KMS-11 (cell line): ENCODE measurements at regions not wholly inside any gene's neighbourhood (a gene's known extent, or its start where the extent isn't known, plus 50 kb on each side); places are given as distances from the start of the nearest gene placed in this dataset.

Experiments used
- H2AFZ ChIP-seq: fragments of 200-600 bp; sonication (generic); 2 replicates; pipeline ENCODE4 v1.6.1; 2016; ENCODE audit warnings: antibody characterized with exemption, mixed run types, low read depth
- H3K27ac ChIP-seq: fragments of 200-600 bp; sonication (generic); 2 replicates; pipeline ENCODE4 v1.6.1; 2016; ENCODE audit warnings: mild to moderate bottlenecking, mixed run types
- H3K27me3 ChIP-seq: fragments of 200-600 bp; sonication (generic); 2 replicates; pipeline ENCODE4 v1.6.1; 2017; ENCODE audit warnings: mild to moderate bottlenecking, low read depth, mixed run types, moderate library complexity; ENCODE audit not compliant: insufficient read depth
- H3K36me3 ChIP-seq: fragments of 200-600 bp; sonication (generic); 2 replicates; pipeline ENCODE4 v1.6.1; 2017; ENCODE audit warnings: mild to moderate bottlenecking, mixed run types; ENCODE audit not compliant: insufficient read depth
- H3K4me1 ChIP-seq: fragments of 200-600 bp; sonication (generic); 2 replicates; pipeline ENCODE4 v1.6.1; 2016; ENCODE audit warnings: mild to moderate bottlenecking, low read depth, mixed run types; ENCODE audit not compliant: poor library complexity, severe bottlenecking
- H3K4me2 ChIP-seq: fragments of 200-600 bp; sonication (generic); 2 replicates; pipeline ENCODE4 v1.7.0; 2016; ENCODE audit warnings: mild to moderate bottlenecking, mixed run types
- H3K4me3 ChIP-seq: fragments of 200-600 bp; sonication (generic); IDR thresholded peaks from 2 replicates; pipeline ENCODE4 v1.6.1; 2017; ENCODE audit warnings: low read depth, low read length, mixed read lengths; ENCODE audit not compliant: insufficient read depth
- H3K79me2 ChIP-seq: fragments of 200-600 bp; sonication (generic); 2 replicates; pipeline ENCODE4 v1.6.1; 2016; ENCODE audit warnings: low read depth, mixed run types; ENCODE audit not compliant: insufficient read depth
- H3K9ac ChIP-seq: fragments of 200-600 bp; sonication (generic); 2 replicates; pipeline ENCODE4 v1.6.1; 2016; ENCODE audit warnings: mild to moderate bottlenecking, mixed run types
- H4K20me1 ChIP-seq: fragments of 200-600 bp; sonication (generic); 2 replicates; pipeline ENCODE4 v1.6.1; 2016; ENCODE audit warnings: mild to moderate bottlenecking, mixed run types; ENCODE audit not compliant: insufficient read depth
- CTCF ChIP-seq: fragments of 200-600 bp; sonication (generic); conservative IDR thresholded peaks from 2 replicates; pipeline ENCODE4 v1.6.1; 2017; ENCODE audit warnings: low read depth, mild to moderate bottlenecking, antibody characterized with exemption, low read length, moderate library complexity, mixed read lengths

DNA sequence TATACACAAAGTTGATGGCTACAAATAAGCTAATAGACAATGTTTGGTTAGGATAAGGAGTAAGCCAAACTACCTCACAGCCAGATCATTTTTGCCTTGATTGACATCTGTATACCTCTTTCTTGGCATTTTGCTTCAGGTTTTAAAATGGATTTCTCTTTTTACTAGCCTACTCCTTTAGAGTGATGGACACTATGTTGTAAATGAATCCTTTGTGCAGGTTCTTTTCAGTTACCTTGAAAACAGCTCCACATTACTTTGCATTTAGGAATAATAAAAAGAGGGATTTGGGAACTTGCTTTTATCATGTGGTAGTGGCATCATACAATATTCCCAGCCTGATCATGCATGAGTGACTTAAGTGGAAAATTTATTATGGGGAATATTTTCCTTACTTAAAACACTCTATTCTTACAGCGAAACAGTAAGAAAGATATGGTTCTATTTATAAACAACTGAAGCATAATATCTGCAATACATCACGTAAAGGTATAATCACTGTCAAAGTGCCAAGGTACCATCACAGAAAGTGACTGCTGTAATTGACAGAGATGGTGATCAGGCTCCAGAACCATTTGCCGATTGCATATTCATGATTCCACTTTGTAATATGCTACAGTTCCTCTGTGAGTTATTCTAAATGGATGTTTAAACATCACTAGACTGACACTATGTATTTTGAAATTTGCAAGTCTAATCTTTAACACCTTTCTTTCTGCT lies 327.0 kb downstream of the DMRTA1 start:
- Histone ChIP-seq H2AFZ (no peak overlapping the region), H3K36me3 (no peaks in the 10 kb centered on the region), H3K4me3 (no peak overlapping the region), H3K27me3 (no peaks in the 10 kb centered on the region), H3K4me2 (no peak overlapping the region), H4K20me1 (no peaks in the 10 kb centered on the region), H3K79me2 (no peaks in the 10 kb centered on the region), H3K9ac (no peak overlapping the region), H3K27ac (no peak overlapping the region), H3K4me1 (no peaks in the 10 kb centered on the region)
- no peak for TF ChIP-seq CTCF

DNA sequence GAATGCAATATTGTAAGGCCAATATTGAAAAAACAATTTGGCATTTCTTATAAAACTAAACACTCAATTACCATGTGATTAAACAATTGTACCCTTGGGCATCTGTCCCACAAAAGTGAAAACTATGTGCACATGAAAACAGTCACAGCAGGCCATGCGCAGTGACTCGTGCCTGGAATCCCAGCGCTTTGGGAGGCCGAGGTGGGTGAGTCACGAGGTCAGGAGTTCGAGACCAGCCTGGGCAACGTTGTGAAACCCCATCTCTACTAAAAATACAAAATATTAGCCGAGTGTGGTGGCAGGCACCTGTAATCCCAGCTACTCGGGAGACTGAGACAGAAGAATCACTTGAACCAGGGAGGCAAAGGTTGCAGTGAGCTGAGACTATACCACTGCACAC lies 343.7 kb downstream of the DMRTA1 start:
- H3K36me3 ChIP-seq = no peaks in the 10 kb centered on the region
- H3K27me3 ChIP-seq = no peaks in the 10 kb centered on the region
- no peak overlapping the region for H3K4me3 ChIP-seq
- H3K4me2 ChIP-seq = no peak overlapping the region
- no peaks in the 10 kb centered on the region for H4K20me1 ChIP-seq
- TF ChIP-seq CTCF = no peak
- no peak overlapping the region for H2AFZ ChIP-seq
- H3K27ac ChIP-seq = no peak overlapping the region
- H3K9ac ChIP-seq = no peak overlapping the region
- no peaks in the 10 kb centered on the region for H3K4me1 ChIP-seq
- no peaks in the 10 kb centered on the region for H3K79me2 ChIP-seq

GRCh38 chr9:22808876-22809275 lies 362.3 kb downstream of the DMRTA1 start:
- no peak overlapping the region for H3K9ac ChIP-seq
- no peak for TF ChIP-seq CTCF

GRCh38 chr9:22809371-22809770 lies 362.7 kb downstream of the DMRTA1 start:
- no peaks in the 10 kb centered on the region for H3K27me3 ChIP-seq
- H2AFZ ChIP-seq = no peak overlapping the region
- H3K36me3 ChIP-seq = no peaks in the 10 kb centered on the region

More at GRCh38 chr9:22808876-22809275, 362.3 kb downstream of the DMRTA1 start:
- Histone ChIP-seq H4K20me1 (no peaks in the 10 kb centered on the region), H2AFZ (no peak overlapping the region), H3K4me2 (no peak overlapping the region), H3K4me1 (no peaks in the 10 kb centered on the region), H3K36me3 (no peaks in the 10 kb centered on the region), H3K27ac (no peak overlapping the region), H3K79me2 (no peaks in the 10 kb centered on the region), H3K4me3 (no peak overlapping the region), H3K27me3 (no peaks in the 10 kb centered on the region)

More at GRCh38 chr9:22809371-22809770, 362.7 kb downstream of the DMRTA1 start:
- no peak for TF ChIP-seq CTCF
- no peaks in the 10 kb centered on the region for H3K4me1 ChIP-seq
- no peak overlapping the region for H3K4me2 ChIP-seq
- H3K4me3 ChIP-seq = no peak overlapping the region
- H3K79me2 ChIP-seq = no peaks in the 10 kb centered on the region
- no peak overlapping the region for H3K9ac ChIP-seq
- no peak overlapping the region for H3K27ac ChIP-seq
- H4K20me1 ChIP-seq = no peaks in the 10 kb centered on the region
